ENCODE measurements at regions not wholly inside any gene's neighbourhood (a gene's known extent, or its start where the extent isn't known, plus 50 kb on each side); places are given as distances from the start of the nearest gene placed in this dataset.
A peak's percentile ranks its signal among the peaks of the same experiment; 100 is the strongest.

DNA sequence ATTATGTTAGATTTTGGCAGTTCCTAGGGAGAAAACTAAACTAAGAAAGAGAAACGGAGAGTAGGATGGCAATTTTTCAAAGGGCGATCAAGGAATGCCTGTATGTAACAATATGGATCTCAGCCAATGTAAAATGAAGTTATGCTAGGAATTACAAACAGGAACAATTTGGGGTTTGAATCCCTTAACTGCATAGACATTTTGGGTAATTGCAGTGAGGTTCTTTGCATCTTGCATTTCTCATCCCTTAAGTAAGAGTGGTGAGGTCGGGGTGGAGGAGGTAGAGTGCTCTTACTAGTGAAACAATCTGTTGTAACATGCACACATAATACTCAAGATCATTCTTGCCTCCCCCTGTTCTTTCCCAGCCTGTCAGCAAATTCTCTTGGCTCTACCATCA, 137.6 kb downstream of the NPR3 start:
- TF ChIP-seq EP300 (IDR thresholded peaks at IDR 0.05) (no peak), POLR2AphosphoS5 (IDR thresholded peaks at IDR 0.05) (no peak), POLR2A (IDR thresholded peaks at IDR 0.05) (no peak)
- TF ChIP-seq, protein P1, sequence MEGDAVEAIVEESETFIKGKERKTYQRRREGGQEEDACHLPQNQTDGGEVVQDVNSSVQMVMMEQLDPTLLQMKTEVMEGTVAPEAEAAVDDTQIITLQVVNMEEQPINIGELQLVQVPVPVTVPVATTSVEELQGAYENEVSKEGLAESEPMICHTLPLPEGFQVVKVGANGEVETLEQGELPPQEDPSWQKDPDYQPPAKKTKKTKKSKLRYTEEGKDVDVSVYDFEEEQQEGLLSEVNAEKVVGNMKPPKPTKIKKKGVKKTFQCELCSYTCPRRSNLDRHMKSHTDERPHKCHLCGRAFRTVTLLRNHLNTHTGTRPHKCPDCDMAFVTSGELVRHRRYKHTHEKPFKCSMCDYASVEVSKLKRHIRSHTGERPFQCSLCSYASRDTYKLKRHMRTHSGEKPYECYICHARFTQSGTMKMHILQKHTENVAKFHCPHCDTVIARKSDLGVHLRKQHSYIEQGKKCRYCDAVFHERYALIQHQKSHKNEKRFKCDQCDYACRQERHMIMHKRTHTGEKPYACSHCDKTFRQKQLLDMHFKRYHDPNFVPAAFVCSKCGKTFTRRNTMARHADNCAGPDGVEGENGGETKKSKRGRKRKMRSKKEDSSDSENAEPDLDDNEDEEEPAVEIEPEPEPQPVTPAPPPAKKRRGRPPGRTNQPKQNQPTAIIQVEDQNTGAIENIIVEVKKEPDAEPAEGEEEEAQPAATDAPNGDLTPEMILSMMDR (IDR thresholded peaks at IDR 0.05) = no peak
- Histone ChIP-seq H3K36me3 (no peaks in the 10 kb centered on the region), H3K4me1 (no peaks in the 10 kb centered on the region), H3K27ac (no peak overlapping the region), H3K9me3 (no peaks in the 10 kb centered on the region), H3K4me3 (no peak overlapping the region), H3K27me3 (no peaks in the 10 kb centered on the region)
- WGBS, 5 donors = 59 to 74% (median 69%) methylated on average over 3 of the region's 3 CpGs
- intact Hi-C loops (cut with DNase I; ENCODE audit: low total_unique reads) = no loop called here
- no peak for DNase-seq

DNA sequence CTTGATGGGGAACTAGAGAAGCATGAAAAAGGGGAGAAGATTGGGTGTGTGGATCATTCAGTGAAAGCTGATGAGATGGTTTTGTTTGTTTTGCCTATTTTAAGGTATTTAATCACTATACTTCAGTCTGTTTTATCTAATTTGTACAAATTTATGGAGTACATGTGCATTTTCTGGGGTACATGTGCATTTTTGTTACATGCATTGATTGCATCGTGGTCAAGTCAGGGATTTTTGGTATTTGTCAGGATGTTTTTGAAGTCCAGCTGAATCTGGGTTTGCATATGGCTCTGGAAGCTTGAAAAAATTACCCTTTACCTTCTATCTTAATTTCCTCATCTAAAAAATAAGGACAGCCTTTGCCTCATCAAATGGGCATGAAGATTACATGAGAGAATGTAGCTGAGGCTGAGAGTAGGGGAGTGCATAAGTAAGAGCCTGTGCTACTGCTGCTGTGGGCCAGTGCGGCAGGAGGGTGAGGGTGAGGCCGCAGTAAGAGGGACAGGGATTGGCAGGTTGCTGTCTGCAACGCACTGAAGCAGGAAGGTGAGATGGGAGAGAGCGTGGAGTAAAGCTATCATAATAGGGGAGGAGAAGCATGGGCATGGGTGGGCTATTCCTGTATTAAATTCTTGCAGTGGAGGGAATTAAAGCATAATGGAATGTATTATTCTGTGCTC, 139.8 kb downstream of the NPR3 start:
- H3K4me3 ChIP-seq = no peak overlapping the region
- no peaks in the 10 kb centered on the region for H3K36me3 ChIP-seq
- TF ChIP-seq POLR2A (IDR thresholded peaks at IDR 0.05) (no peak), POLR2AphosphoS5 (IDR thresholded peaks at IDR 0.05) (no peak), EP300 (IDR thresholded peaks at IDR 0.05) (no peak)
- TF ChIP-seq, protein P1 (IDR thresholded peaks at IDR 0.05) = no peak
- no peaks in the 10 kb centered on the region for H3K4me1 ChIP-seq
- H3K27me3 ChIP-seq = no peaks in the 10 kb centered on the region
- no peaks in the 10 kb centered on the region for H3K9me3 ChIP-seq
- no peak overlapping the region for H3K27ac ChIP-seq
- DNase-seq = no peak
- intact Hi-C loops (cut with DNase I; ENCODE audit: low total_unique reads) = no loop called here
- WGBS, 5 donors = 76 to 88% (median 81%) methylated on average over 5 of the region's 5 CpGs

DNA sequence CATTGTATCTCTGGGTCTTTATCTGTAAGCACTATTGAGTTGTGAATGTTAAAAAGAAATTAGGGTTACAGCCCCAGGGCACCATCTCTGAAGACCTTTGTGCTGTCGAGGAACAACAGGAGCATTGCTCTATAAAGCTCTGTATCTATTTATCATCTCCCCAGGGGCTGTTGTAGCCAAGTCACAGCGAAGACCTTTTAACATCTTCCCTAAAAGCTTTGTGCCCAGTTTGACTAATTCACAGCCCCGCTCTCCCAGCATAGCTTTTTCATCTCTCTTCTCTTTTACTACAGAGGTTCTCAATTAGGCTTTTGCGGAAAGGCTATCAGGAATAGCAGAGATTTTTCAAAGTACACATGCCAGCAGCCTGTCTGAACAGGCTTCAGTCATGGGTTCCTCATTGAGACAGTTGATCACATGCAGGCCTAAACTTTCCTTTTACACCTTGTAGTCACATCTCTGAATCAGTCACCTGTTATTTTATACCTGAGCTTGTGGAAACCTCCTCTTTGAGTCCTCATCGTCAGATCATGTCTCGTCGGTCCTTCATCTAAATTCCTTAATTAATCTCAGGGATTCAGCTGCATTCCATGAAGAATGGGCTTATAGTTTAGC, 140.5 kb downstream of the NPR3 start:
- H3K27me3 ChIP-seq = no peaks in the 10 kb centered on the region
- H3K27ac ChIP-seq = no peak overlapping the region
- intact Hi-C loops (cut with DNase I; ENCODE audit: low total_unique reads) = no loop called here
- no peaks in the 10 kb centered on the region for H3K4me1 ChIP-seq
- H3K4me3 ChIP-seq = no peak overlapping the region
- H3K36me3 ChIP-seq = no peaks in the 10 kb centered on the region
- DNase-seq = no peak
- TF ChIP-seq, protein P1 (IDR thresholded peaks at IDR 0.05) = no peak
- no peak for TF ChIP-seq EP300 (IDR thresholded peaks at IDR 0.05)
- no peak for TF ChIP-seq POLR2AphosphoS5 (IDR thresholded peaks at IDR 0.05)
- no peak for TF ChIP-seq POLR2A (IDR thresholded peaks at IDR 0.05)
- H3K9me3 ChIP-seq = peaks cover 0 to 2% (median 0%) of the 10 kb centered on the region in 4 donors
- 74 to 84% (median 82%) methylated on average over 7 of the region's 7 CpGs for WGBS, 5 donors

DNA sequence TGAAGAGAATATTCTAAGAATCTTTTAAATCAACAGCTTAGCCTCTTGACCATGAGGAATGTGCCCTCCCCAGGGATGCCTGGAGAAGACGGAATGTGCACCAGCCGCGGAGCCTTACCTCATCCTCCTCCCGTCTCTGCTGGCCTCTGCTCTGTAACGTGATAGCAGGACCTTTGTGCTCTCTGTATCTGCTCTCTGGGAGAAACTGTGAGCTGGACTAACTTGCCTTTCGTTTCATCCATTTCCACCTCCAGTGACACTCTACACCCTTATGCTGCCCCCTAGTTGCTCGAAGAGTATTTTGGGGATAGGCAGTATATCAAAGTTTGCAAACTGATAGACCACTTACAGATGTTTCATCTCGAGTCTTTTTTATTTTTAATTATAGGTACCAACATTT, 141.4 kb downstream of the NPR3 start:
- Histone ChIP-seq H3K4me3 (no peak overlapping the region), H3K27me3 (no peaks in the 10 kb centered on the region), H3K9me3 (peaks cover 0 to 11% (median 4%) of the 10 kb centered on the region in 4 donors), H3K4me1 (no peaks in the 10 kb centered on the region), H3K27ac (no peak overlapping the region), H3K36me3 (no peaks in the 10 kb centered on the region)
- intact Hi-C loops (cut with DNase I; ENCODE audit: low total_unique reads) = no loop called here
- TF ChIP-seq POLR2AphosphoS5 (IDR thresholded peaks at IDR 0.05) = no peak
- no peak for TF ChIP-seq EP300 (IDR thresholded peaks at IDR 0.05)
- no peak for TF ChIP-seq POLR2A (IDR thresholded peaks at IDR 0.05)
- TF ChIP-seq, protein P1 (IDR thresholded peaks at IDR 0.05) = no peak
- 11 to 20% (median 17%) methylated on average over 8 of the region's 8 CpGs for WGBS, 5 donors
- DNase-seq = peak in 1 of 2 donors; percentile 56

Measured in stomach (tissue), 8 donors.